Thoracic aorta (tissue), 2 donors: ENCODE measurements at regions not wholly inside any gene's neighbourhood (a gene's known extent, or its start where the extent isn't known, plus 50 kb on each side); places are given as distances from the start of the nearest gene placed in this dataset.

Experiments used
- ATAC-seq: fragments of 150-250 bp; one replicate; pipeline ENCODE4 v1.8.0; 2017; ENCODE audit warnings: low read depth; ENCODE audit not compliant: insufficient number of reproducible peaks, low FRiP score
- DNase-seq: peaks from one replicate; pipeline ENCODE4 v3.0.0-alpha.2; 2020; ENCODE audit warnings: low spot score
- H3K27ac ChIP-seq, 2 donors: fragments of 200-600 bp; sonication (generic); 1 replicate in 1 of 2; 2 replicates in 1 of 2; pipeline ENCODE4 v1.5.1; 2016; ENCODE audit warnings: mild to moderate bottlenecking in 2 of 2, moderate library complexity in 2 of 2
- H3K27me3 ChIP-seq: fragments of 200-600 bp; sonication (generic); replicated peaks from 2 replicates; pipeline ENCODE4 v1.6.0; 2016; ENCODE audit warnings: mild to moderate bottlenecking; ENCODE audit not compliant: insufficient read depth
- H3K36me3 ChIP-seq: fragments of 200-600 bp; sonication (generic); one replicate; pipeline ENCODE4 v1.5.1; 2016
- H3K4me1 ChIP-seq, 2 donors: fragments of 200-600 bp; sonication (generic); 1 replicate in 1 of 2; 2 replicates in 1 of 2; pipeline versions ENCODE4 v1.5.1 to v1.6.0; 2016; ENCODE audit warnings: low read depth in 2 of 2, mild to moderate bottlenecking in 1 of 2; ENCODE audit not compliant: control insufficient read depth in 1 of 2
- H3K4me3 ChIP-seq: fragments of 200-600 bp; sonication (generic); 2 replicates; pipeline ENCODE4 v1.5.1; 2016; ENCODE audit warnings: mild to moderate bottlenecking
- H3K9me3 ChIP-seq: fragments of 200-600 bp; sonication (generic); 2 replicates; pipeline ENCODE4 v1.5.1; 2016
- TF ChIP-seq, protein P1 (sequence below): fragments of 200-600 bp; sonication (generic); IDR thresholded peaks from one replicate; pipeline ENCODE4 v1.5.1; 2019; ENCODE audit warnings: antibody characterized with exemption

GRCh38 chr4:33062155-33062806 lies 2342.1 kb downstream of the PCDH7 start:
- H3K27ac ChIP-seq = no peak overlapping the region
- H3K4me1 ChIP-seq = no peaks in the 10 kb centered on the region
- DNase-seq = no peak
- no peak for ATAC-seq
- H3K27me3 ChIP-seq = no peaks in the 10 kb centered on the region
- H3K4me3 ChIP-seq = no peak overlapping the region
- H3K36me3 ChIP-seq = no peaks in the 10 kb centered on the region
- TF ChIP-seq, protein P1, sequence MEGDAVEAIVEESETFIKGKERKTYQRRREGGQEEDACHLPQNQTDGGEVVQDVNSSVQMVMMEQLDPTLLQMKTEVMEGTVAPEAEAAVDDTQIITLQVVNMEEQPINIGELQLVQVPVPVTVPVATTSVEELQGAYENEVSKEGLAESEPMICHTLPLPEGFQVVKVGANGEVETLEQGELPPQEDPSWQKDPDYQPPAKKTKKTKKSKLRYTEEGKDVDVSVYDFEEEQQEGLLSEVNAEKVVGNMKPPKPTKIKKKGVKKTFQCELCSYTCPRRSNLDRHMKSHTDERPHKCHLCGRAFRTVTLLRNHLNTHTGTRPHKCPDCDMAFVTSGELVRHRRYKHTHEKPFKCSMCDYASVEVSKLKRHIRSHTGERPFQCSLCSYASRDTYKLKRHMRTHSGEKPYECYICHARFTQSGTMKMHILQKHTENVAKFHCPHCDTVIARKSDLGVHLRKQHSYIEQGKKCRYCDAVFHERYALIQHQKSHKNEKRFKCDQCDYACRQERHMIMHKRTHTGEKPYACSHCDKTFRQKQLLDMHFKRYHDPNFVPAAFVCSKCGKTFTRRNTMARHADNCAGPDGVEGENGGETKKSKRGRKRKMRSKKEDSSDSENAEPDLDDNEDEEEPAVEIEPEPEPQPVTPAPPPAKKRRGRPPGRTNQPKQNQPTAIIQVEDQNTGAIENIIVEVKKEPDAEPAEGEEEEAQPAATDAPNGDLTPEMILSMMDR = no peak
- no peaks in the 10 kb centered on the region for H3K9me3 ChIP-seq

GRCh38 chr4:33063241-33063640 lies 2343.1 kb downstream of the PCDH7 start:
- TF ChIP-seq, protein P1 = no peak
- Histone ChIP-seq H3K4me1 (no peaks in the 10 kb centered on the region), H3K9me3 (no peaks in the 10 kb centered on the region), H3K36me3 (no peaks in the 10 kb centered on the region), H3K27me3 (no peaks in the 10 kb centered on the region), H3K4me3 (no peak overlapping the region), H3K27ac (no peak overlapping the region)
- no peak for ATAC-seq
- no peak for DNase-seq

- ATAC-seq = no peak
- no peaks in the 10 kb centered on the region for H3K27me3 ChIP-seq
- no peak overlapping the region for H3K4me3 ChIP-seq
- H3K36me3 ChIP-seq = no peaks in the 10 kb centered on the region
- no peak overlapping the region for H3K27ac ChIP-seq
- TF ChIP-seq, protein P1 = no peak
- DNase-seq = no peak
- no peaks in the 10 kb centered on the region for H3K9me3 ChIP-seq
- H3K4me1 ChIP-seq = no peaks in the 10 kb centered on the region
These were observed 2344.1 kb downstream of the PCDH7 start for GRCh38 chr4:33064238-33064637.

GRCh38 chr4:33065749-33066148 lies 2345.6 kb downstream of the PCDH7 start:
- no peaks in the 10 kb centered on the region for H3K9me3 ChIP-seq
- TF ChIP-seq, protein P1 = no peak
- H3K27me3 ChIP-seq = no peaks in the 10 kb centered on the region
- no peaks in the 10 kb centered on the region for H3K4me1 ChIP-seq
- no peak overlapping the region for H3K4me3 ChIP-seq
- no peaks in the 10 kb centered on the region for H3K36me3 ChIP-seq
- ATAC-seq (no peak), DNase-seq (no peak)
- no peak overlapping the region for H3K27ac ChIP-seq

DNA sequence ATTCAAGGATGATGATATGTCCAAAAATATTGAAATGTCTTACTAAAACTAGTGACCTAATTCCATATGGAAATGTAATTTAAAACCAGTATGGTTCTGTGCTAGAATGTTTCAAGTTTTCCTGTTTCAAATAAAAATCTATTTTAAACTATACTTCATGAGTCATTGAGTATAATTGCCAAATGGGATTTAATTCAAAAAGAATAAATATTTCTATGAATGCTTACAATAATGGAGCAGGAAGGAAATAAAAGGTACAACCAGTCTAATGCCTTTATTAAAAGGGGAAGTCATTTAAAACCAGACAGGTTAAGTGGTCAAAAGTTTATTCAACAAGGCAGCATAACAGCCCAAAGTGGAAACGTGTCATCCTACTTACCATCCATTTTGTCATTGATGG lies 2347.1 kb downstream of the PCDH7 start:
- H3K27me3 ChIP-seq = no peaks in the 10 kb centered on the region
- TF ChIP-seq, protein P1 = no peak
- no peaks in the 10 kb centered on the region for H3K36me3 ChIP-seq
- no peaks in the 10 kb centered on the region for H3K9me3 ChIP-seq
- no peak overlapping the region for H3K4me3 ChIP-seq
- no peak overlapping the region for H3K27ac ChIP-seq
- ATAC-seq (no peak), DNase-seq (no peak)
- H3K4me1 ChIP-seq = no peaks in the 10 kb centered on the region
